ENCODE measurements at regions not wholly inside any gene's neighbourhood (a gene's known extent, or its start where the extent isn't known, plus 50 kb on each side); places are given as distances from the start of the nearest gene placed in this dataset.

- TF ChIP-seq ZNF281 (CRISPR knock-in tag; IDR thresholded peaks at IDR 0.05; ENCODE audit: borderline replicate concordance) (0 out of 2 replicates have a peak, but pooled peaks have one; percentile 26), FIP1L1 (IDR thresholded peaks at IDR 0.05; ENCODE audit: borderline replicate concordance, insufficient read depth, low read depth, low read length) (no peak), KDM3A (CRISPR knock-in tag; IDR thresholded peaks at IDR 0.05; ENCODE audit: low read depth) (peak; percentile 79; the same call in 1 of the 2 replicates), GFI1 (CRISPR knock-in tag; IDR thresholded peaks at IDR 0.05; ENCODE audit: borderline replicate concordance) (peak; percentile 45; the same call in 1 of the 2 replicates), HOXD1 (CRISPR knock-in tag; IDR thresholded peaks at IDR 0.05) (peak; percentile 47; the same call in 1 of the 2 replicates), ZNF282 (IDR thresholded peaks at IDR 0.05; ENCODE audit: partially characterized antibody) (no peak), GLI4 (CRISPR knock-in tag; IDR thresholded peaks at IDR 0.05; ENCODE audit: borderline replicate concordance) (no peak), PPARG (CRISPR knock-in tag; conservative IDR thresholded peaks at IDR 0.05) (peak; percentile 99), TCF12 (IDR thresholded peaks at IDR 0.05) (no peak), TCF12 (CRISPR knock-in tag; IDR thresholded peaks at IDR 0.05) (peak; percentile 79), ZNF691 (CRISPR knock-in tag; IDR thresholded peaks at IDR 0.05; ENCODE audit: borderline replicate concordance, low read depth) (no peak), ZNF253 (CRISPR knock-in tag; IDR thresholded peaks at IDR 0.05; ENCODE audit: borderline replicate concordance) (no peak), PHF5A (CRISPR knock-in tag; IDR thresholded peaks at IDR 0.05; ENCODE audit: low read depth, unreplicated experiment) (no peak), ZNF678 (CRISPR knock-in tag; IDR thresholded peaks at IDR 0.05) (no peak), ZNF558 (CRISPR knock-in tag; IDR thresholded peaks at IDR 0.05; ENCODE audit: borderline replicate concordance) (no peak; the same call in 1 of the 2 replicates), ZNF749 (CRISPR knock-in tag; IDR thresholded peaks at IDR 0.05; ENCODE audit: borderline replicate concordance) (peak; percentile 85; the same call in 1 of the 2 replicates), HOXA5 (CRISPR knock-in tag; IDR thresholded peaks at IDR 0.05) (0 out of 2 replicates have a peak, but pooled peaks have one; percentile 35), ZBTB10 (CRISPR knock-in tag; IDR thresholded peaks at IDR 0.05; ENCODE audit: borderline replicate concordance) (no peak), RORA (CRISPR knock-in tag; IDR thresholded peaks at IDR 0.05) (no peak), ZBTB20 (CRISPR knock-in tag; IDR thresholded peaks at IDR 0.05; ENCODE audit: borderline replicate concordance, low read depth) (no peak)
Observed at GRCh38 chr22:22386602-22387385, 121.7 kb downstream of the ZNF280B start (continued).

Measured in HepG2 (cell line).